SU-DHL-6 (cell line): ENCODE measurements at regions not wholly inside any gene's neighbourhood (a gene's known extent, or its start where the extent isn't known, plus 50 kb on each side); places are given as distances from the start of the nearest gene placed in this dataset.

Source experiments
- H2AFZ ChIP-seq: fragments of 200-600 bp; sonication (generic); 2 replicates; pipeline ENCODE4 v1.6.1; 2014; ENCODE audit warnings: low read depth, mild to moderate bottlenecking, moderate library complexity, mixed read lengths, antibody characterized with exemption, low read length; ENCODE audit not compliant: severe bottlenecking
- H3F3A ChIP-seq: fragments of 200-600 bp; shearing (Covaris generic); 2 replicates; pipeline ENCODE4 v1.6.0; 2016; ENCODE audit warnings: antibody characterized with exemption, mild to moderate bottlenecking; ENCODE audit not compliant: insufficient read depth
- H3K27ac ChIP-seq: fragments of 200-600 bp; sonication (generic); 2 replicates; pipeline ENCODE4 v1.5.1; 2016; ENCODE audit warnings: low read depth, mild to moderate bottlenecking, low read length, moderate library complexity, mixed read lengths
- H3K27me3 ChIP-seq: fragments of 200-600 bp; sonication (generic), shearing (Covaris generic); 2 replicates; pipeline ENCODE4 v1.6.0; 2014; ENCODE audit warnings: mild to moderate bottlenecking, low read length
- H3K36me3 ChIP-seq: fragments of 200-600 bp; sonication (generic); 2 replicates; pipeline ENCODE4 v1.6.1; 2014; ENCODE audit warnings: mild to moderate bottlenecking, low read length, mixed read lengths
- H3K4me2 ChIP-seq: fragments of 300-600, 200-600 bp; shearing (Covaris generic), sonication (generic); 2 replicates; pipeline ENCODE4 v1.6.0; 2014; ENCODE audit warnings: low read length, low read depth, mild to moderate bottlenecking; ENCODE audit not compliant: poor library complexity, severe bottlenecking
- H3K4me3 ChIP-seq: fragments of 200-600 bp; sonication (generic); 2 replicates; pipeline ENCODE4 v1.5.1; 2014; ENCODE audit warnings: antibody characterized with exemption, low read length, mild to moderate bottlenecking, mixed read lengths; ENCODE audit not compliant: insufficient read depth, poor library complexity, severe bottlenecking
- H3K79me2 ChIP-seq: fragments of 200-600 bp; sonication (generic); 2 replicates; pipeline ENCODE4 v1.6.1; 2014; ENCODE audit warnings: mild to moderate bottlenecking, low read length, moderate library complexity; ENCODE audit not compliant: insufficient read depth
- H3K9ac ChIP-seq: fragments of 200-600 bp; sonication (generic); 2 replicates; pipeline ENCODE4 v1.7.0; 2014; ENCODE audit warnings: mild to moderate bottlenecking, low read length
- H3K9me2 ChIP-seq: fragments of 200-600 bp; sonication (generic); replicated peaks from 2 replicates; pipeline ENCODE4 v1.6.1; 2014; ENCODE audit warnings: low read length; ENCODE audit not compliant: insufficient read depth
- H3K9me3 ChIP-seq: fragments of 200-600 bp; sonication (generic); 2 replicates; pipeline ENCODE4 v1.6.1; 2014; ENCODE audit warnings: low read length, mixed read lengths; ENCODE audit not compliant: insufficient read depth
- H4K20me1 ChIP-seq: fragments of 200-600 bp; sonication (generic); 2 replicates; pipeline ENCODE4 v1.6.1; 2014; ENCODE audit warnings: low read depth, mild to moderate bottlenecking, antibody characterized with exemption, low read length, moderate library complexity, mixed read lengths
- EZH2phosphoT487 ChIP-seq: fragments of 200-600 bp; sonication (generic), shearing (Covaris generic); conservative IDR thresholded peaks from 2 replicates; pipeline ENCODE4 v1.6.1; 2018; ENCODE audit warnings: mild to moderate bottlenecking, antibody characterized with exemption, low read length, moderate library complexity, mixed read lengths
- TF ChIP-seq, protein P1 (sequence below): fragments of 200-600 bp; sonication (generic); IDR thresholded peaks from one replicate; pipeline ENCODE4 v1.5.1; 2017; ENCODE audit warnings: antibody characterized with exemption, mild to moderate bottlenecking, low read length, moderate library complexity; ENCODE audit not compliant: insufficient read depth, poor library complexity, severe bottlenecking

- no peak overlapping the region for H3K27ac ChIP-seq
- no peak overlapping the region for H3K4me3 ChIP-seq
- H3K36me3 ChIP-seq: no peaks in the 10 kb centered on the region
- no peak overlapping the region for H2AFZ ChIP-seq
- H3K4me2 ChIP-seq: no peak overlapping the region
- no peaks in the 10 kb centered on the region for H3K27me3 ChIP-seq
- no peaks in the 10 kb centered on the region for H3F3A ChIP-seq
- no peaks in the 10 kb centered on the region for H3K79me2 ChIP-seq
- no peak overlapping the region for H3K9ac ChIP-seq
- TF ChIP-seq, protein P1, sequence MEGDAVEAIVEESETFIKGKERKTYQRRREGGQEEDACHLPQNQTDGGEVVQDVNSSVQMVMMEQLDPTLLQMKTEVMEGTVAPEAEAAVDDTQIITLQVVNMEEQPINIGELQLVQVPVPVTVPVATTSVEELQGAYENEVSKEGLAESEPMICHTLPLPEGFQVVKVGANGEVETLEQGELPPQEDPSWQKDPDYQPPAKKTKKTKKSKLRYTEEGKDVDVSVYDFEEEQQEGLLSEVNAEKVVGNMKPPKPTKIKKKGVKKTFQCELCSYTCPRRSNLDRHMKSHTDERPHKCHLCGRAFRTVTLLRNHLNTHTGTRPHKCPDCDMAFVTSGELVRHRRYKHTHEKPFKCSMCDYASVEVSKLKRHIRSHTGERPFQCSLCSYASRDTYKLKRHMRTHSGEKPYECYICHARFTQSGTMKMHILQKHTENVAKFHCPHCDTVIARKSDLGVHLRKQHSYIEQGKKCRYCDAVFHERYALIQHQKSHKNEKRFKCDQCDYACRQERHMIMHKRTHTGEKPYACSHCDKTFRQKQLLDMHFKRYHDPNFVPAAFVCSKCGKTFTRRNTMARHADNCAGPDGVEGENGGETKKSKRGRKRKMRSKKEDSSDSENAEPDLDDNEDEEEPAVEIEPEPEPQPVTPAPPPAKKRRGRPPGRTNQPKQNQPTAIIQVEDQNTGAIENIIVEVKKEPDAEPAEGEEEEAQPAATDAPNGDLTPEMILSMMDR: no peak
- TF ChIP-seq EZH2phosphoT487: no peak
- H3K9me3 ChIP-seq: no peaks in the 10 kb centered on the region
- no peaks in the 10 kb centered on the region for H3K9me2 ChIP-seq
- H4K20me1 ChIP-seq: no peaks in the 10 kb centered on the region
Observed at GRCh38 chr17:73900516-73900915, 256.3 kb upstream of the SDK2 start.

- H3K9me2 ChIP-seq: no peaks in the 10 kb centered on the region
- H3K4me3 ChIP-seq: no peak overlapping the region
- H3K36me3 ChIP-seq: no peaks in the 10 kb centered on the region
- H3K27me3 ChIP-seq: no peaks in the 10 kb centered on the region
- H3K4me2 ChIP-seq: no peak overlapping the region
- no peaks in the 10 kb centered on the region for H3K79me2 ChIP-seq
- no peak overlapping the region for H3K27ac ChIP-seq
- H3K9ac ChIP-seq: no peak overlapping the region
- H4K20me1 ChIP-seq: no peaks in the 10 kb centered on the region
- TF ChIP-seq, protein P1: no peak
- TF ChIP-seq EZH2phosphoT487: no peak
- H3F3A ChIP-seq: no peaks in the 10 kb centered on the region
- H3K9me3 ChIP-seq: no peaks in the 10 kb centered on the region
- no peak overlapping the region for H2AFZ ChIP-seq
Observed at GRCh38 chr17:73901249-73901648, 257.0 kb upstream of the SDK2 start.

DNA sequence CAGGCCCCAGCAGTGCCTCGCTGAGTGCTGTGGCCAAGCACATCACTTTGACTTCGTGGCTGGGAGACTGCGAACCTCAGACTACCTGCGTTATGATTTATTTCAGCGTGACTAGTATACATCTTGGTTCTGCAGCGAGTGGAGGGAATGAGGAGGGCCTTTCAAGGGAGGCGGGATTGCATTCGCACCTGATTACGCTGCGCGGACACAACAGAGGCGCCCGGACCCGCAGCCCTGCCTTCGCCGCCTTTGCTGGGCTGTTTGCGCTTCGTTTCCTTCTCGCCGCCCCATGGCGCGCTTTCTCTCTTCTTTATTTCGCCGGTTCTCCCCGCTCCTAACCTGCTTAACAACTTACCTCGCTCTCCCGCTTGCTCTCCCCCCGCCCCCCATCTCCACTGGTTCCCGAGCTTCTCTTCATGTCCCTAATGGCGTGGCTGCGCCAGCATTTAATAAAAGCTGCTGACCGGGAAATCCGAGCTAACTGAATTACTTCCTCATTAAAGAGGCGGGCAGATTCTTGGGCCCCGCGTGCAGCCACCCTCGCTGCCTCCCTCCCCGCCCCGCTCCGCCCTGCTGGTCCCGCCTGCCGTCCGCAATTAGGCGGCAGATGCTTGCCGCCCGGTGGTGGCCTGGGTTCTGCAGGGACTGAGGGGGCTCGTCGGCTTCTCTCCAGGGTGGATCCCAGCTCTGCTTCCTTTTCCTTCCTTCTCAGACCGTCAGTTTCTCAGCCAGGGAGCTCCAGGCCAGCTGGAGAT is 257.6 kb upstream of the SDK2 start:
- H3K79me2 ChIP-seq: no peaks in the 10 kb centered on the region
- H3K9me3 ChIP-seq: no peaks in the 10 kb centered on the region
- no peaks in the 10 kb centered on the region for H3K9me2 ChIP-seq
- no peak for TF ChIP-seq EZH2phosphoT487
- TF ChIP-seq, protein P1: no peak
- no peaks in the 10 kb centered on the region for H3K27me3 ChIP-seq
- no peaks in the 10 kb centered on the region for H3F3A ChIP-seq
- no peak overlapping the region for H3K4me3 ChIP-seq
- H3K27ac ChIP-seq: no peak overlapping the region
- H3K9ac ChIP-seq: no peak overlapping the region
- H3K4me2 ChIP-seq: no peak overlapping the region
- H3K36me3 ChIP-seq: no peaks in the 10 kb centered on the region
- H4K20me1 ChIP-seq: no peaks in the 10 kb centered on the region
- H2AFZ ChIP-seq: no peak overlapping the region
